ENCODE measurements at regions not wholly inside any gene's neighbourhood (a gene's known extent, or its start where the extent isn't known, plus 50 kb on each side); places are given as distances from the start of the nearest gene placed in this dataset.

- CTCF ChIA-PET, result no interaction called here
- H4K20me1 ChIP-seq (replicated peaks; ENCODE audit: control insufficient read depth, extremely low read depth, insufficient read depth, low read length), result no peaks in the 10 kb centered on the region
- DNase-seq (ENCODE audit: low read depth, low spot score), result no peak
- BruUV-seq (replicated peaks), result no TSS peak
- intact Hi-C loops (cut with micrococcal nuclease), result no loop called here
- H2AFZ ChIP-seq (ENCODE audit: low read depth, low read length), result no peak overlapping the region
- H3K27ac ChIP-seq (ENCODE audit: insufficient read depth, low read depth, low read length), result no peak overlapping the region
- H3K9ac ChIP-seq (replicated peaks; ENCODE audit: extremely low read depth, insufficient read depth, low read length), result no peak overlapping the region
- H3K27me3 ChIP-seq (ENCODE audit: control insufficient read depth in 2 of 2, insufficient read depth in 2 of 2, low read length in 2 of 2), result no peaks in the 10 kb centered on the region
- no peak overlapping the region for H3K4me3 ChIP-seq (replicated peaks in 1 of 3; ENCODE audit: insufficient read depth in 1 of 3, low read depth in 1 of 3, low read length in 3 of 3)
- no peak for FAIRE-seq
- no peak overlapping the region for H3K4me2 ChIP-seq (ENCODE audit: insufficient read depth, low read length)
- H3K36me3 ChIP-seq (ENCODE audit: control insufficient read depth in 2 of 2, extremely low read depth in 1 of 2, insufficient read depth in 2 of 2, low read length in 2 of 2), result no peaks in the 10 kb centered on the region
- H3K79me2 ChIP-seq (ENCODE audit: control insufficient read depth, insufficient read depth, low read length), result no peaks in the 10 kb centered on the region
- H3K9me1 ChIP-seq (replicated peaks; ENCODE audit: control insufficient read depth, extremely low read depth, insufficient read depth, low read length), result no peaks in the 10 kb centered on the region
- TF ChIP-seq FOS (IDR thresholded peaks at IDR 0.05; ENCODE audit: borderline replicate concordance, insufficient read depth, low read length) (no peak), CTCF (IDR thresholded peaks at IDR 0.05; ENCODE audit: extremely low read depth in 1 of 2, insufficient read depth in 1 of 2, low read depth in 1 of 2, low read length in 2 of 2) (no peak), MYC (IDR thresholded peaks at IDR 0.05; ENCODE audit: low read depth, low read length) (no peak), EZH2 (IDR thresholded peaks at IDR 0.05; ENCODE audit: borderline replicate concordance, low read depth, low read length, severe bottlenecking) (no peak), POLR2AphosphoS5 (IDR thresholded peaks at IDR 0.05; ENCODE audit: insufficient read depth, low read depth, low read length) (no peak), POLR2A (IDR thresholded peaks at IDR 0.05; ENCODE audit: low read depth, low read length) (no peak), GATA2 (IDR thresholded peaks at IDR 0.05; ENCODE audit: insufficient read depth, insufficient read length, low read depth, low read length) (no peak)
- TF ChIP-seq, protein P1, sequence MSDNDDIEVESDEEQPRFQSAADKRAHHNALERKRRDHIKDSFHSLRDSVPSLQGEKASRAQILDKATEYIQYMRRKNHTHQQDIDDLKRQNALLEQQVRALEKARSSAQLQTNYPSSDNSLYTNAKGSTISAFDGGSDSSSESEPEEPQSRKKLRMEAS (IDR thresholded peaks at IDR 0.05; ENCODE audit: insufficient read depth, insufficient read length), result no peak
- POLR2A ChIA-PET, result no interaction called here
- dilution Hi-C loops (cut with MboI; ENCODE audit: extremely low pct_ligation_motif_present, low sequenced_read_pairs), result no loop called here
- H3K4me1 ChIP-seq (ENCODE audit: control insufficient read depth, extremely low read depth, insufficient read depth, low read length), result no peaks in the 10 kb centered on the region
- H3K9me3 ChIP-seq (replicated peaks; ENCODE audit: control insufficient read depth, insufficient read depth, low read length), result no peaks in the 10 kb centered on the region
These were observed 111.5 kb upstream of the ETV3 start for GRCh38 chr1:157249739-157250138.

Measured in endothelial cell of umbilical vein (primary cell).